Loucy (cell line): ENCODE measurements at regions not wholly inside any gene's neighbourhood (a gene's known extent, or its start where the extent isn't known, plus 50 kb on each side); places are given as distances from the start of the nearest gene placed in this dataset.

Source experiments
- H2AFZ ChIP-seq: fragments of 200-600 bp; sonication (generic); 2 replicates; pipeline ENCODE4 v1.6.0; 2016; ENCODE audit warnings: antibody characterized with exemption, mild to moderate bottlenecking, low read length, moderate library complexity
- H3F3A ChIP-seq: fragments of 200-600 bp; 2 replicates; pipeline ENCODE4 v1.6.0; 2016; ENCODE audit warnings: antibody characterized with exemption, low read depth, mild to moderate bottlenecking
- H3K27me3 ChIP-seq: fragments of 200-600 bp; sonication (generic); 2 replicates; pipeline ENCODE4 v1.6.1; 2014; ENCODE audit warnings: low read length, mild to moderate bottlenecking; ENCODE audit not compliant: insufficient read depth, poor library complexity, severe bottlenecking
- H3K36me3 ChIP-seq: fragments of 200-600 bp; sonication (generic); 2 replicates; pipeline ENCODE4 v1.6.1; 2016; ENCODE audit warnings: low read length; ENCODE audit not compliant: insufficient read depth
- H3K4me1 ChIP-seq: fragments of 200-600 bp; sonication (generic); 2 replicates; pipeline ENCODE4 v1.5.1; 2014; ENCODE audit warnings: low read length, mild to moderate bottlenecking; ENCODE audit not compliant: insufficient read depth, poor library complexity, severe bottlenecking
- H3K4me2 ChIP-seq: fragments of 200-600 bp; sonication (generic); 2 replicates; pipeline ENCODE4 v1.6.0; 2014; ENCODE audit warnings: antibody characterized with exemption, low read length, low read depth, mild to moderate bottlenecking; ENCODE audit not compliant: poor library complexity, severe bottlenecking
- H3K4me3 ChIP-seq: fragments of 200-600 bp; sonication (generic); 2 replicates; pipeline ENCODE4 v1.5.1; 2014; ENCODE audit warnings: low read length, mild to moderate bottlenecking, mixed read lengths; ENCODE audit not compliant: poor library complexity, severe bottlenecking
- H3K79me2 ChIP-seq: fragments of 200-600 bp; sonication (generic); 2 replicates; pipeline ENCODE4 v1.6.1; 2014; ENCODE audit warnings: low read length; ENCODE audit not compliant: insufficient read depth
- H3K9ac ChIP-seq: fragments of 200-600 bp; sonication (generic); 2 replicates; pipeline ENCODE4 v1.6.0; 2014; ENCODE audit warnings: mild to moderate bottlenecking, low read depth, low read length, moderate library complexity; ENCODE audit not compliant: poor library complexity, severe bottlenecking
- H3K9me2 ChIP-seq: fragments of 200-600 bp; sonication (generic); replicated peaks from 2 replicates; pipeline ENCODE4 v1.6.1; 2016; ENCODE audit warnings: low read depth, low read length, mixed read lengths
- H3K9me3 ChIP-seq: fragments of 200-600 bp; sonication (generic); 2 replicates; pipeline ENCODE4 v1.6.1; 2014; ENCODE audit warnings: mild to moderate bottlenecking, antibody characterized with exemption, low read length, low read depth; ENCODE audit not compliant: insufficient read depth
- H4K20me1 ChIP-seq: fragments of 200-600 bp; sonication (generic); 2 replicates; pipeline ENCODE4 v1.6.0; 2014; ENCODE audit warnings: antibody characterized with exemption, low read length, mild to moderate bottlenecking; ENCODE audit not compliant: insufficient read depth, poor library complexity, severe bottlenecking
- CTCF ChIP-seq: fragments of 200-600 bp; sonication (generic); conservative IDR thresholded peaks from 2 replicates; pipeline ENCODE4 v1.5.1; 2014; ENCODE audit warnings: mild to moderate bottlenecking, antibody characterized with exemption, low read length
- EZH2phosphoT487 ChIP-seq: fragments of 200-600 bp; IDR thresholded peaks from 2 replicates; pipeline ENCODE4 v1.6.1; 2018; ENCODE audit warnings: antibody characterized with exemption, mild to moderate bottlenecking, moderate library complexity, borderline replicate concordance

GRCh38 chr14:100981809-100982208 lies 78.3 kb upstream of the RTL1 start:
- TF ChIP-seq EZH2phosphoT487 = no peak
- no peak for TF ChIP-seq CTCF
- Histone ChIP-seq H3K9ac (no peak overlapping the region), H3K36me3 (no peaks in the 10 kb centered on the region), H3K4me3 (no peak overlapping the region), H4K20me1 (no peaks in the 10 kb centered on the region), H3K9me2 (no peaks in the 10 kb centered on the region), H3F3A (no peaks in the 10 kb centered on the region), H3K4me2 (no peak overlapping the region), H3K79me2 (no peaks in the 10 kb centered on the region), H3K9me3 (no peaks in the 10 kb centered on the region), H3K27me3 (no peaks in the 10 kb centered on the region), H2AFZ (no peak overlapping the region), H3K4me1 (no peaks in the 10 kb centered on the region)

- Histone ChIP-seq H3K9me2 (no peaks in the 10 kb centered on the region), H3K36me3 (no peaks in the 10 kb centered on the region), H3K4me1 (no peaks in the 10 kb centered on the region), H4K20me1 (no peaks in the 10 kb centered on the region), H3K27me3 (no peaks in the 10 kb centered on the region), H3F3A (no peaks in the 10 kb centered on the region), H3K9ac (no peak overlapping the region), H3K4me3 (no peak overlapping the region), H3K9me3 (no peaks in the 10 kb centered on the region), H2AFZ (no peak overlapping the region), H3K79me2 (no peaks in the 10 kb centered on the region), H3K4me2 (no peak overlapping the region)
- no peak for TF ChIP-seq CTCF
Observed at GRCh38 chr14:100982353-100982752, 78.8 kb upstream of the RTL1 start.

- H3K9me3 ChIP-seq = no peaks in the 10 kb centered on the region
- H3K27me3 ChIP-seq = no peaks in the 10 kb centered on the region
- no peak overlapping the region for H3K4me2 ChIP-seq
- no peaks in the 10 kb centered on the region for H3K9me2 ChIP-seq
- H3K9ac ChIP-seq = no peak overlapping the region
- no peak overlapping the region for H3K4me3 ChIP-seq
- no peaks in the 10 kb centered on the region for H3K79me2 ChIP-seq
- H4K20me1 ChIP-seq = no peaks in the 10 kb centered on the region
- no peaks in the 10 kb centered on the region for H3F3A ChIP-seq
- TF ChIP-seq CTCF = no peak
- no peak for TF ChIP-seq EZH2phosphoT487
- no peak overlapping the region for H2AFZ ChIP-seq
- H3K4me1 ChIP-seq = no peaks in the 10 kb centered on the region
- no peaks in the 10 kb centered on the region for H3K36me3 ChIP-seq
Observed at GRCh38 chr14:100982762-100983161, 79.2 kb upstream of the RTL1 start.
